ENCODE measurements at regions not wholly inside any gene's neighbourhood (a gene's known extent, or its start where the extent isn't known, plus 50 kb on each side); places are given as distances from the start of the nearest gene placed in this dataset.

GRCh38 chr9:19994296-19994695 is 205.5 kb upstream of the SLC24A2 start:
- Mint-ChIP-seq H3K36me3 (ENCODE audit: insufficient read depth) (no peaks in the 10 kb centered on the region), H3K4me1 (ENCODE audit: low read depth) (no peaks in the 10 kb centered on the region), H3K27ac (no peak overlapping the region), H3K9me3 (ENCODE audit: low read depth) (no peaks in the 10 kb centered on the region), H3K4me3 (ENCODE audit: low read depth) (no peak overlapping the region), H3K27me3 (no peaks in the 10 kb centered on the region)
- no peak for TF ChIP-seq CTCF (IDR thresholded peaks at IDR 0.05; ENCODE audit: unreplicated experiment)
- no peak for DNase-seq (ENCODE audit: low spot score, unreplicated experiment)

GRCh38 chr9:19992556-19992955 is 203.7 kb upstream of the SLC24A2 start:
- no peak for TF ChIP-seq CTCF (IDR thresholded peaks at IDR 0.05; ENCODE audit: unreplicated experiment)
- H3K27ac Mint-ChIP-seq: no peak overlapping the region
- H3K9me3 Mint-ChIP-seq (ENCODE audit: low read depth): no peaks in the 10 kb centered on the region
- H3K4me1 Mint-ChIP-seq (ENCODE audit: low read depth): no peaks in the 10 kb centered on the region
- H3K4me3 Mint-ChIP-seq (ENCODE audit: low read depth): no peak overlapping the region
- no peak for DNase-seq (ENCODE audit: low spot score, unreplicated experiment)
- H3K36me3 Mint-ChIP-seq (ENCODE audit: insufficient read depth): no peaks in the 10 kb centered on the region
- no peaks in the 10 kb centered on the region for H3K27me3 Mint-ChIP-seq

GRCh38 chr9:19989213-19989612 is 200.4 kb upstream of the SLC24A2 start:
- no peak overlapping the region for H3K27ac Mint-ChIP-seq
- H3K27me3 Mint-ChIP-seq: no peaks in the 10 kb centered on the region
- no peak for DNase-seq (ENCODE audit: low spot score, unreplicated experiment)
- H3K4me3 Mint-ChIP-seq (ENCODE audit: low read depth): no peak overlapping the region
- no peak for TF ChIP-seq CTCF (IDR thresholded peaks at IDR 0.05; ENCODE audit: unreplicated experiment)
- no peaks in the 10 kb centered on the region for H3K9me3 Mint-ChIP-seq (ENCODE audit: low read depth)
- no peaks in the 10 kb centered on the region for H3K4me1 Mint-ChIP-seq (ENCODE audit: low read depth)
- H3K36me3 Mint-ChIP-seq (ENCODE audit: insufficient read depth): no peaks in the 10 kb centered on the region

DNA sequence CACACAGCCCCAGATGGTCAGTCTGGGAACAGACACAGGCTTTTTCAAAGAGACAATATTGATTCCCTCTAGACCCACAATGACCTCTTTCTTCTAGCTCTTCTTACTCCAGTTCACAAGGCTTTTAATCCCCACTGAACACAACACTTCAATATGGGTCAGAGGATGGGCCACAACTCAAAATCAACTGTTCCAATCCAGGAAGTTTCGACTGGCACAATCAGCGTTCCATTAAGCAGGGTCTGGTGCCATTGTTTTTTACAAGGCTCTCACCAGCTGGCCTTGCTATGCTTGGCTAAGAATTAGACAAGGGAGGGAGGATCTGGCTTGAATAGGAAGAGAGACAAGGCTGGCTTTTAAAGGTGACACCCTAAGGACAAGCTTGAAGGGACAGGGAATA is 199.4 kb upstream of the SLC24A2 start:
- Mint-ChIP-seq H3K36me3 (ENCODE audit: insufficient read depth) (no peaks in the 10 kb centered on the region), H3K4me3 (ENCODE audit: low read depth) (no peak overlapping the region), H3K27ac (no peak overlapping the region), H3K9me3 (ENCODE audit: low read depth) (no peaks in the 10 kb centered on the region), H3K4me1 (ENCODE audit: low read depth) (no peaks in the 10 kb centered on the region), H3K27me3 (no peaks in the 10 kb centered on the region)
- TF ChIP-seq CTCF (IDR thresholded peaks at IDR 0.05; ENCODE audit: unreplicated experiment): no peak
- DNase-seq (ENCODE audit: low spot score, unreplicated experiment): no peak

GRCh38 chr9:19985081-19985480 is 196.2 kb upstream of the SLC24A2 start:
- Mint-ChIP-seq H3K4me1 (ENCODE audit: low read depth) (no peaks in the 10 kb centered on the region), H3K9me3 (ENCODE audit: low read depth) (no peaks in the 10 kb centered on the region), H3K27me3 (no peaks in the 10 kb centered on the region), H3K36me3 (ENCODE audit: insufficient read depth) (no peaks in the 10 kb centered on the region), H3K4me3 (ENCODE audit: low read depth) (no peak overlapping the region), H3K27ac (no peak overlapping the region)
- TF ChIP-seq CTCF (IDR thresholded peaks at IDR 0.05; ENCODE audit: unreplicated experiment): no peak
- no peak for DNase-seq (ENCODE audit: low spot score, unreplicated experiment)
